ENCODE measurements at regions not wholly inside any gene's neighbourhood (a gene's known extent, or its start where the extent isn't known, plus 50 kb on each side); places are given as distances from the start of the nearest gene placed in this dataset.

DNA sequence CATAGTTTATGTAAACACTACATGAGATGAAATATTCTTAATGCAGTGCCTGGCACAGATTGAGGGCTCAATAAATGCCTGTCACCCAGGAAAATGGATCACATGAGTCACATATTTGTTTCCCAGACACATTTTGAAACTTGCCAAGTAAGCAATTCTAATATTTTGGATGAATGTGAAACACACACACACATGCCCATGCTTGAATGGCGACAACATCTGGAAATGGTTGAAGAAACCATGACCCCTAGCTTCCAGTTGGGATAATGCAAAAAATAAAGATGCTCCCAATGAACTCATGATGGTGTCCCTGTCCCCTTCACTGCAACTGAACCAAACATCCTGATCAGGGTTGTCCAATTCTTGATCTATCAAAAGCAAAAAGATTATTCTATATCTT, 797.3 kb downstream of the XPNPEP1 start:
- H3K27ac ChIP-seq (ENCODE audit: low read depth, low read length) = no peak overlapping the region
- H3K36me3 ChIP-seq (ENCODE audit: control insufficient read depth in 5 of 5, insufficient read depth in 5 of 5, low read length in 5 of 5) = no peaks in the 10 kb centered on the region
- no peak overlapping the region for H3K9ac ChIP-seq (ENCODE audit: low read length in 5 of 5)
- no peaks in the 10 kb centered on the region for H3K9me3 ChIP-seq (ENCODE audit: control insufficient read depth in 5 of 5, low read length in 5 of 5)
- H3K4me3 ChIP-seq (ENCODE audit: low read depth in 1 of 5, low read length in 5 of 5) = no peak overlapping the region
- no peaks in the 10 kb centered on the region for H3K27me3 ChIP-seq (ENCODE audit: control insufficient read depth in 5 of 5, insufficient read depth in 4 of 5, low read length in 5 of 5)
- H3K4me1 ChIP-seq (ENCODE audit: control insufficient read depth in 5 of 5, insufficient read depth in 5 of 5, low read length in 5 of 5) = peaks cover 0 to 19% (median 0%) of the 10 kb centered on the region in 5 donors

DNA sequence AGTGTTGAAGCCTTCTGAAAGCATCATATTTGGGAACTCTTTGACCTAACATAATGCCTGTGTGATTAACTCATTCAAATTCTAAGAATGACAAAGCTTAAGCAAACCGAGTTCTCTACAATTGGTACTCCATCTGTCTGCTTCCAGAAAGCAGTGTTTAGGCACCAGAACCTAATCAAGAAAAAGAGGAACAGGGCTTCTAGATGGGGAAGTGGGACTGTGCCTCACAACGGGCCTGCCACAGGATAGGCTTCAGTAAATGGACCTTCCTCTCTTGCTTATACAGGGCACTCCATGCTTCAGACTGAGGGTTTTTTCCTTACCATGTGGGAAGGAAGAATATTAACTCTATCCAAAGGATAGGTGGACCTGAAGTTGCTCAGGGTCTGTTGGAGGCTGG, 808.1 kb downstream of the XPNPEP1 start:
- Histone ChIP-seq H3K36me3 (ENCODE audit: control insufficient read depth in 5 of 5, insufficient read depth in 5 of 5, low read length in 5 of 5) (no peaks in the 10 kb centered on the region), H3K27me3 (ENCODE audit: control insufficient read depth in 5 of 5, insufficient read depth in 4 of 5, low read length in 5 of 5) (no peaks in the 10 kb centered on the region), H3K9me3 (ENCODE audit: control insufficient read depth in 5 of 5, low read length in 5 of 5) (peaks cover 0 to 19% (median 15%) of the 10 kb centered on the region in 5 donors), H3K27ac (ENCODE audit: low read depth, low read length) (no peak overlapping the region), H3K4me3 (ENCODE audit: low read depth in 1 of 5, low read length in 5 of 5) (peak overlapping the region in 1 of 5 donors; percentile 7), H3K9ac (ENCODE audit: low read length in 5 of 5) (no peak overlapping the region), H3K4me1 (ENCODE audit: control insufficient read depth in 5 of 5, insufficient read depth in 5 of 5, low read length in 5 of 5) (peaks cover 0 to 12% (median 7%) of the 10 kb centered on the region in 5 donors)

DNA sequence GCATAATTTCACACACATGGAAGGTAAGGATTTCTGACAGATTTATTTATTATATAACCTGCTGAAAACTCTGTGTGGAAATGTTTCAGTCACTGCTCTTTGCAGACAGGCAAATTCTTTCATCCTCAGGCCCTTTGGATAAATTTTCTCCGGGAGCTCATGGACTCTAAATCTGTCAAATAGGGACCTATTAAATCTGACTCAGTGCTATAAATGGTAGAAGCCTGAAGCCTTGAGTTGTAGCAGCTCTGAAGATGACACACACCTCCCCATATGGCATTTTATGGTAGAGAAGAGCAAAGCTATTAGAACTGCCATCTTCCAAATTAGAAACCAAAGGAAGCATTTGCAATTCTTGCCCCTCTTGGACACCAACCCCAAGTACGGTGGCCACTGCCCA, 808.7 kb downstream of the XPNPEP1 start:
- Histone ChIP-seq H3K27me3 (ENCODE audit: control insufficient read depth in 5 of 5, insufficient read depth in 4 of 5, low read length in 5 of 5) (no peaks in the 10 kb centered on the region), H3K9ac (ENCODE audit: low read length in 5 of 5) (no peak overlapping the region), H3K36me3 (ENCODE audit: control insufficient read depth in 5 of 5, insufficient read depth in 5 of 5, low read length in 5 of 5) (no peaks in the 10 kb centered on the region), H3K27ac (ENCODE audit: low read depth, low read length) (no peak overlapping the region), H3K4me1 (ENCODE audit: control insufficient read depth in 5 of 5, insufficient read depth in 5 of 5, low read length in 5 of 5) (peaks cover 0 to 10% (median 7%) of the 10 kb centered on the region in 5 donors), H3K9me3 (ENCODE audit: control insufficient read depth in 5 of 5, low read length in 5 of 5) (peaks cover 0 to 19% (median 15%) of the 10 kb centered on the region in 5 donors), H3K4me3 (ENCODE audit: low read depth in 1 of 5, low read length in 5 of 5) (no peak overlapping the region)

DNA sequence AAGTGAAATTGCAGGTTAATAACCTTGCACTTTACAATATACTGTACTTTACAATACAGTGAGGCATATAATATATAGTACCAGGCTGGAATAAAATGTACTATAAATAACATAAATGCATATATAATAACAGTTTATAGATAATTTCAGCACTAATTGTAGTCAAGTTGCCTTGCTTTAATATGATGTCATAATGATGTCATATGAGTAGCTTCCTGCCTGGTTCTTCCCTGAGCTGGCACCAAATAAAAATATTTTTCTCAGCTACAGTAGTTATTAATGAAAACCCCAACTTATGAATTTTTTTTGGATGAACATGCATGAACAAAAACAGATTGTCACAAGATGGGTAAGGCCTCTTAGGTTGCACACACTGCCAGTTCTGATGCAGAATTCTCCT, 816.7 kb downstream of the XPNPEP1 start:
- H3K36me3 ChIP-seq (ENCODE audit: control insufficient read depth in 5 of 5, insufficient read depth in 5 of 5, low read length in 5 of 5) = no peaks in the 10 kb centered on the region
- H3K27ac ChIP-seq (ENCODE audit: low read depth, low read length) = peak overlapping the region; percentile 78
- no peak overlapping the region for H3K9ac ChIP-seq (ENCODE audit: low read length in 5 of 5)
- H3K4me3 ChIP-seq (ENCODE audit: low read depth in 1 of 5, low read length in 5 of 5) = no peak overlapping the region
- H3K4me1 ChIP-seq (ENCODE audit: control insufficient read depth in 5 of 5, insufficient read depth in 5 of 5, low read length in 5 of 5) = peaks cover 0 to 39% (median 14%) of the 10 kb centered on the region in 5 donors
- no peaks in the 10 kb centered on the region for H3K27me3 ChIP-seq (ENCODE audit: control insufficient read depth in 5 of 5, insufficient read depth in 4 of 5, low read length in 5 of 5)
- no peaks in the 10 kb centered on the region for H3K9me3 ChIP-seq (ENCODE audit: control insufficient read depth in 5 of 5, low read length in 5 of 5)

GRCh38 chr10:109105725-109106124, 817.6 kb downstream of the XPNPEP1 start:
- H3K27me3 ChIP-seq (ENCODE audit: control insufficient read depth in 5 of 5, insufficient read depth in 4 of 5, low read length in 5 of 5) = no peaks in the 10 kb centered on the region
- no peak overlapping the region for H3K4me3 ChIP-seq (ENCODE audit: low read depth in 1 of 5, low read length in 5 of 5)
- no peaks in the 10 kb centered on the region for H3K9me3 ChIP-seq (ENCODE audit: control insufficient read depth in 5 of 5, low read length in 5 of 5)
- peak overlapping the region; percentile 78 for H3K27ac ChIP-seq (ENCODE audit: low read depth, low read length)
- no peaks in the 10 kb centered on the region for H3K36me3 ChIP-seq (ENCODE audit: control insufficient read depth in 5 of 5, insufficient read depth in 5 of 5, low read length in 5 of 5)
- H3K9ac ChIP-seq (ENCODE audit: low read length in 5 of 5) = peak overlapping the region in 1 of 5 donors; percentile 11
- peaks cover 0 to 39% (median 14%) of the 10 kb centered on the region in 5 donors for H3K4me1 ChIP-seq (ENCODE audit: control insufficient read depth in 5 of 5, insufficient read depth in 5 of 5, low read length in 5 of 5)

GRCh38 chr10:109104806-109105205, 818.5 kb downstream of the XPNPEP1 start:
- H3K27ac ChIP-seq (ENCODE audit: low read depth, low read length) = peak overlapping the region; percentile 78
- peaks cover 0 to 39% (median 14%) of the 10 kb centered on the region in 5 donors for H3K4me1 ChIP-seq (ENCODE audit: control insufficient read depth in 5 of 5, insufficient read depth in 5 of 5, low read length in 5 of 5)
- no peak overlapping the region for H3K4me3 ChIP-seq (ENCODE audit: low read depth in 1 of 5, low read length in 5 of 5)
- H3K36me3 ChIP-seq (ENCODE audit: control insufficient read depth in 5 of 5, insufficient read depth in 5 of 5, low read length in 5 of 5) = no peaks in the 10 kb centered on the region
- H3K9ac ChIP-seq (ENCODE audit: low read length in 5 of 5) = no peak overlapping the region
- no peaks in the 10 kb centered on the region for H3K9me3 ChIP-seq (ENCODE audit: control insufficient read depth in 5 of 5, low read length in 5 of 5)
- no peaks in the 10 kb centered on the region for H3K27me3 ChIP-seq (ENCODE audit: control insufficient read depth in 5 of 5, insufficient read depth in 4 of 5, low read length in 5 of 5)

DNA sequence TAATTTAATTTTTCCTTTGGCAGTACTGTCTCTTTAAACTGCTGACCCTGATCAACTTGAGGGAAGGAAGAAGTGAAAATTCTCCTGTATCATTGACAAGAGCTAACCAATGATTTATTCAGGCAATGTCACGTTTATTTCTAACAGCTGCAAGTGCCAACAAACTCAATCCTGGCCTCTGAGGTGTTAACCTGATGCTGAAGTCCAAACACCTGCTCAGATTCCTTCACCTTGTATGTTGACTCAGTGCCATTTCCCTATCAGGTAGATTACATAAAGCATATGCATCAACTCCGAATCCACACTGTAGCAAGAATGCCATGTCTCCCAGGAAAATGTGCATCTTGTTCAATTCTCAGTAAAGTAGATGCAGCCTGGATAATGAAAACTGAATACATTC, 820.0 kb downstream of the XPNPEP1 start:
- no peak overlapping the region for H3K4me3 ChIP-seq (ENCODE audit: low read depth in 1 of 5, low read length in 5 of 5)
- H3K27me3 ChIP-seq (ENCODE audit: control insufficient read depth in 5 of 5, insufficient read depth in 4 of 5, low read length in 5 of 5) = no peaks in the 10 kb centered on the region
- H3K9me3 ChIP-seq (ENCODE audit: control insufficient read depth in 5 of 5, low read length in 5 of 5) = no peaks in the 10 kb centered on the region
- peak overlapping the region; percentile 78 for H3K27ac ChIP-seq (ENCODE audit: low read depth, low read length)
- no peak overlapping the region for H3K9ac ChIP-seq (ENCODE audit: low read length in 5 of 5)
- peaks cover 0 to 39% (median 14%) of the 10 kb centered on the region in 5 donors for H3K4me1 ChIP-seq (ENCODE audit: control insufficient read depth in 5 of 5, insufficient read depth in 5 of 5, low read length in 5 of 5)
- H3K36me3 ChIP-seq (ENCODE audit: control insufficient read depth in 5 of 5, insufficient read depth in 5 of 5, low read length in 5 of 5) = no peaks in the 10 kb centered on the region

DNA sequence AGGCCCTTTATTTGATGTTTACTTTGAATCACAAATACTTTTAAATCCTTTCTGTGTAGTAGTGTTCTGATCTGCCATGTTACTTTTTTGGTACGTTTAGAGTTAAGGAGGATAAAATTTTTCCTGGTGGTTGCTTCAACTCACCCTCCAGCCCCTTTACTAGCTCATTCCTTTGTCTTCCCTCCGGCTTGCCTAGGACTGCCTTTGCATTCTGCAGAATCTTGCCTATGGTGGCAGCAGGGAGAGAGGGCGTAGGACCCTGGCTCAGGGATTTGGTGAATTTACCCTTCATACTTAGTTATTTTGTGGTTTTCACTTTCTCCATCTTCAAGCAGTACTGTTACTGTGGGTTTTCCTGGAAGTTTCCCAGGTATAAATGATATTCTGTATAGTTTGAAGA, 833.5 kb downstream of the XPNPEP1 start:
- H3K4me3 ChIP-seq (ENCODE audit: low read depth in 1 of 5, low read length in 5 of 5) = no peak overlapping the region
- H3K27ac ChIP-seq (ENCODE audit: low read depth, low read length) = no peak overlapping the region
- H3K9me3 ChIP-seq (ENCODE audit: control insufficient read depth in 5 of 5, low read length in 5 of 5) = peaks cover 0 to 10% (median 6%) of the 10 kb centered on the region in 5 donors
- no peaks in the 10 kb centered on the region for H3K27me3 ChIP-seq (ENCODE audit: control insufficient read depth in 5 of 5, insufficient read depth in 4 of 5, low read length in 5 of 5)
- H3K9ac ChIP-seq (ENCODE audit: low read length in 5 of 5) = no peak overlapping the region
- no peaks in the 10 kb centered on the region for H3K4me1 ChIP-seq (ENCODE audit: control insufficient read depth in 5 of 5, insufficient read depth in 5 of 5, low read length in 5 of 5)
- no peaks in the 10 kb centered on the region for H3K36me3 ChIP-seq (ENCODE audit: control insufficient read depth in 5 of 5, insufficient read depth in 5 of 5, low read length in 5 of 5)

DNA sequence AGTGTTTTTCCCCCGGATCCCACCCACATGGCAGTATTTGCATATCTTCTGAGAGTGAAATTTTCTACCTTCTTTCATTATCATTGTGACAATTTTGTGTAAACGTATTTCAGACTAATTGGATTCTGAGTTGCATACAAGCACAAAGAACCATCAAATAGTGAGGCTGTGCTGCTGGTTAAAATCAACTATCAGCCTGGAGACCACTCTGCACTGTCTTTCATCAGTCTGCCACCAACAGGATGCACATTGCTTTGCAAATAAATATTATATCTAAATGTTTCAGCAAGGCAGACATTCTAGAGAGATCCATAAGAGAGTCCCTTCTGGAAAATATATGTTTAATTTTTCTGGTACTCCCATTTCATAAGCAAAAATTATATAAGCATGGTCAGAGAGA, 851.8 kb downstream of the XPNPEP1 start:
- H3K9me3 ChIP-seq (ENCODE audit: control insufficient read depth in 5 of 5, low read length in 5 of 5) = no peaks in the 10 kb centered on the region
- no peaks in the 10 kb centered on the region for H3K27me3 ChIP-seq (ENCODE audit: control insufficient read depth in 5 of 5, insufficient read depth in 4 of 5, low read length in 5 of 5)
- no peak overlapping the region for H3K9ac ChIP-seq (ENCODE audit: low read length in 5 of 5)
- no peaks in the 10 kb centered on the region for H3K36me3 ChIP-seq (ENCODE audit: control insufficient read depth in 5 of 5, insufficient read depth in 5 of 5, low read length in 5 of 5)
- H3K27ac ChIP-seq (ENCODE audit: low read depth, low read length) = no peak overlapping the region
- no peaks in the 10 kb centered on the region for H3K4me1 ChIP-seq (ENCODE audit: control insufficient read depth in 5 of 5, insufficient read depth in 5 of 5, low read length in 5 of 5)
- no peak overlapping the region for H3K4me3 ChIP-seq (ENCODE audit: low read depth in 1 of 5, low read length in 5 of 5)

DNA sequence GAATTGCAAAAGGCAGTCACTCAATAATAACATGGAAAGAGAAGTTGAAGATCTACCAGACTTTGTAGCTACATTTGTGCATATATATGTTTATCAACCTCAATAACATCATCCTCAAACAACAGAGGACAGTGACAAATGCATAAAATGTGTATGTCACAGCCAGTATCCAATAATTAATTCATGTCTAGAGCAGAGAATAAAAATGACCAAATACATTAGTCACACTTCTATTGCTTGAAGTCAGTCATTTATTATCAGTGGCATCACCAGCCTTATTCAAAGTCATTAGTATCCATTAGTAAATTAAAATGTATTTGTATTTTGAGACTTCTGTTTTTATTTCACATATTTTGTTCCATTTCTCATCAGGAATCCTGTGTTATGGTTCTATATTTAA, 852.8 kb downstream of the XPNPEP1 start:
- Histone ChIP-seq H3K36me3 (ENCODE audit: control insufficient read depth in 5 of 5, insufficient read depth in 5 of 5, low read length in 5 of 5) (no peaks in the 10 kb centered on the region), H3K4me3 (ENCODE audit: low read depth in 1 of 5, low read length in 5 of 5) (no peak overlapping the region), H3K4me1 (ENCODE audit: control insufficient read depth in 5 of 5, insufficient read depth in 5 of 5, low read length in 5 of 5) (no peaks in the 10 kb centered on the region), H3K27ac (ENCODE audit: low read depth, low read length) (no peak overlapping the region), H3K9ac (ENCODE audit: low read length in 5 of 5) (no peak overlapping the region), H3K9me3 (ENCODE audit: control insufficient read depth in 5 of 5, low read length in 5 of 5) (no peaks in the 10 kb centered on the region), H3K27me3 (ENCODE audit: control insufficient read depth in 5 of 5, insufficient read depth in 4 of 5, low read length in 5 of 5) (no peaks in the 10 kb centered on the region)

- Histone ChIP-seq H3K4me1 (ENCODE audit: control insufficient read depth in 5 of 5, insufficient read depth in 5 of 5, low read length in 5 of 5) (peaks cover 0 to 15% (median 0%) of the 10 kb centered on the region in 5 donors), H3K9ac (ENCODE audit: low read length in 5 of 5) (no peak overlapping the region), H3K27me3 (ENCODE audit: control insufficient read depth in 5 of 5, insufficient read depth in 4 of 5, low read length in 5 of 5) (no peaks in the 10 kb centered on the region), H3K36me3 (ENCODE audit: control insufficient read depth in 5 of 5, insufficient read depth in 5 of 5, low read length in 5 of 5) (no peaks in the 10 kb centered on the region), H3K4me3 (ENCODE audit: low read depth in 1 of 5, low read length in 5 of 5) (no peak overlapping the region), H3K9me3 (ENCODE audit: control insufficient read depth in 5 of 5, low read length in 5 of 5) (peaks cover 0 to 4% (median 0%) of the 10 kb centered on the region in 5 donors), H3K27ac (ENCODE audit: low read depth, low read length) (no peak overlapping the region)
Observed at GRCh38 chr10:109067031-109067430, 856.3 kb downstream of the XPNPEP1 start.
